ENCODE measurements at regions not wholly inside any gene's neighbourhood (a gene's known extent, or its start where the extent isn't known, plus 50 kb on each side); places are given as distances from the start of the nearest gene placed in this dataset.
A peak's percentile ranks its signal among the peaks of the same experiment; 100 is the strongest.

GRCh38 chr2:42960842-42961180 lies 168.4 kb upstream of the HAAO start:
- no peak for FAIRE-seq
- TF ChIP-seq POU2F2 (IDR thresholded peaks at IDR 0.05; ENCODE audit: low read depth, low read length) (no peak), TAF1 (IDR thresholded peaks at IDR 0.05; ENCODE audit: low read depth, low read length) (no peak), POLR2A (IDR thresholded peaks at IDR 0.05; ENCODE audit: low read depth, low read length) (no peak), PAX5 (IDR thresholded peaks at IDR 0.05; ENCODE audit: insufficient read depth, low read length, severe bottlenecking) (no peak), SPI1 (IDR thresholded peaks at IDR 0.05; ENCODE audit: low read depth, low read length) (no peak), POLR2AphosphoS5 (IDR thresholded peaks at IDR 0.05; ENCODE audit: low read depth, low read length) (no peak)
- DNase-seq (ENCODE audit: insufficient read length, low spot score): no peak

GRCh38 chr2:42960002-42960841 lies 167.8 kb upstream of the HAAO start:
- FAIRE-seq (no peak), DNase-seq (ENCODE audit: insufficient read length, low spot score) (no peak)
- no peak for TF ChIP-seq TAF1 (IDR thresholded peaks at IDR 0.05; ENCODE audit: low read depth, low read length)
- TF ChIP-seq SPI1 (IDR thresholded peaks at IDR 0.05; ENCODE audit: low read depth, low read length): no peak

GRCh38 chr2:42959234-42960001 lies 167.0 kb upstream of the HAAO start:
- peak; percentile 28 for FAIRE-seq
- TF ChIP-seq SPI1 (IDR thresholded peaks at IDR 0.05; ENCODE audit: low read depth, low read length) (no peak), POU2F2 (IDR thresholded peaks at IDR 0.05; ENCODE audit: low read depth, low read length) (no peak), POLR2AphosphoS5 (IDR thresholded peaks at IDR 0.05; ENCODE audit: low read depth, low read length) (no peak)
- no peak for DNase-seq (ENCODE audit: insufficient read length, low spot score)

- TF ChIP-seq POU2F2 (IDR thresholded peaks at IDR 0.05; ENCODE audit: low read depth, low read length) (no peak), SPI1 (IDR thresholded peaks at IDR 0.05; ENCODE audit: low read depth, low read length) (no peak), TAF1 (IDR thresholded peaks at IDR 0.05; ENCODE audit: low read depth, low read length) (no peak), PAX5 (IDR thresholded peaks at IDR 0.05; ENCODE audit: insufficient read depth, low read length, severe bottlenecking) (no peak), POLR2A (IDR thresholded peaks at IDR 0.05; ENCODE audit: low read depth, low read length) (no peak), POLR2AphosphoS5 (IDR thresholded peaks at IDR 0.05; ENCODE audit: low read depth, low read length) (no peak)
- FAIRE-seq (no peak), DNase-seq (ENCODE audit: insufficient read length, low spot score) (no peak)
Measured at GRCh38 chr2:42958741-42959233, 166.4 kb upstream of the HAAO start.

- FAIRE-seq: no peak
- no peak for TF ChIP-seq POLR2A (IDR thresholded peaks at IDR 0.05; ENCODE audit: low read depth, low read length)
- no peak for TF ChIP-seq SPI1 (IDR thresholded peaks at IDR 0.05; ENCODE audit: low read depth, low read length)
- no peak for TF ChIP-seq POLR2AphosphoS5 (IDR thresholded peaks at IDR 0.05; ENCODE audit: low read depth, low read length)
- no peak for TF ChIP-seq TAF1 (IDR thresholded peaks at IDR 0.05; ENCODE audit: low read depth, low read length)
- TF ChIP-seq POU2F2 (IDR thresholded peaks at IDR 0.05; ENCODE audit: low read depth, low read length): no peak
- no peak for TF ChIP-seq PAX5 (IDR thresholded peaks at IDR 0.05; ENCODE audit: insufficient read depth, low read length, severe bottlenecking)
- DNase-seq (ENCODE audit: insufficient read length, low spot score): no peak
Measured at GRCh38 chr2:42957861-42958301, 165.5 kb upstream of the HAAO start.

- DNase-seq (ENCODE audit: insufficient read length, low spot score) (no peak), FAIRE-seq (no peak)
- TF ChIP-seq POU2F2 (IDR thresholded peaks at IDR 0.05; ENCODE audit: low read depth, low read length): no peak
- TF ChIP-seq SPI1 (IDR thresholded peaks at IDR 0.05; ENCODE audit: low read depth, low read length): no peak
- no peak for TF ChIP-seq PAX5 (IDR thresholded peaks at IDR 0.05; ENCODE audit: insufficient read depth, low read length, severe bottlenecking)
- TF ChIP-seq TAF1 (IDR thresholded peaks at IDR 0.05; ENCODE audit: low read depth, low read length): no peak
- no peak for TF ChIP-seq POLR2A (IDR thresholded peaks at IDR 0.05; ENCODE audit: low read depth, low read length)
- TF ChIP-seq POLR2AphosphoS5 (IDR thresholded peaks at IDR 0.05; ENCODE audit: low read depth, low read length): no peak
Measured at GRCh38 chr2:42957109-42957860, 164.9 kb upstream of the HAAO start.

- TF ChIP-seq POLR2A (IDR thresholded peaks at IDR 0.05; ENCODE audit: low read depth, low read length) (no peak), SPI1 (IDR thresholded peaks at IDR 0.05; ENCODE audit: low read depth, low read length) (no peak), POU2F2 (IDR thresholded peaks at IDR 0.05; ENCODE audit: low read depth, low read length) (no peak), TAF1 (IDR thresholded peaks at IDR 0.05; ENCODE audit: low read depth, low read length) (no peak), POLR2AphosphoS5 (IDR thresholded peaks at IDR 0.05; ENCODE audit: low read depth, low read length) (no peak), PAX5 (IDR thresholded peaks at IDR 0.05; ENCODE audit: insufficient read depth, low read length, severe bottlenecking) (no peak)
- DNase-seq (ENCODE audit: insufficient read length, low spot score) (no peak), FAIRE-seq (no peak)
Measured at GRCh38 chr2:42954227-42954962, 162.0 kb upstream of the HAAO start.

GRCh38 chr2:42953216-42953615 lies 160.8 kb upstream of the HAAO start:
- DNase-seq (ENCODE audit: insufficient read length, low spot score) (no peak), FAIRE-seq (no peak)
- TF ChIP-seq SPI1 (IDR thresholded peaks at IDR 0.05; ENCODE audit: low read depth, low read length) (no peak), TAF1 (IDR thresholded peaks at IDR 0.05; ENCODE audit: low read depth, low read length) (no peak), PAX5 (IDR thresholded peaks at IDR 0.05; ENCODE audit: insufficient read depth, low read length, severe bottlenecking) (no peak), POLR2A (IDR thresholded peaks at IDR 0.05; ENCODE audit: low read depth, low read length) (no peak), POLR2AphosphoS5 (IDR thresholded peaks at IDR 0.05; ENCODE audit: low read depth, low read length) (no peak), POU2F2 (IDR thresholded peaks at IDR 0.05; ENCODE audit: low read depth, low read length) (no peak)
